NT2/D1 (cell line): ENCODE measurements at regions not wholly inside any gene's neighbourhood (a gene's known extent, or its start where the extent isn't known, plus 50 kb on each side); places are given as distances from the start of the nearest gene placed in this dataset.

Experiments
- YY1 ChIP-seq: IDR thresholded peaks from 2 replicates; pipeline ENCODE4 v1.6.1; 2011; ENCODE audit not compliant: insufficient read length, insufficient read depth
- ZNF274 ChIP-seq: IDR thresholded peaks from 2 replicates; pipeline ENCODE4 v1.6.1; 2011; ENCODE audit warnings: mild to moderate bottlenecking, low read depth, low read length

DNA sequence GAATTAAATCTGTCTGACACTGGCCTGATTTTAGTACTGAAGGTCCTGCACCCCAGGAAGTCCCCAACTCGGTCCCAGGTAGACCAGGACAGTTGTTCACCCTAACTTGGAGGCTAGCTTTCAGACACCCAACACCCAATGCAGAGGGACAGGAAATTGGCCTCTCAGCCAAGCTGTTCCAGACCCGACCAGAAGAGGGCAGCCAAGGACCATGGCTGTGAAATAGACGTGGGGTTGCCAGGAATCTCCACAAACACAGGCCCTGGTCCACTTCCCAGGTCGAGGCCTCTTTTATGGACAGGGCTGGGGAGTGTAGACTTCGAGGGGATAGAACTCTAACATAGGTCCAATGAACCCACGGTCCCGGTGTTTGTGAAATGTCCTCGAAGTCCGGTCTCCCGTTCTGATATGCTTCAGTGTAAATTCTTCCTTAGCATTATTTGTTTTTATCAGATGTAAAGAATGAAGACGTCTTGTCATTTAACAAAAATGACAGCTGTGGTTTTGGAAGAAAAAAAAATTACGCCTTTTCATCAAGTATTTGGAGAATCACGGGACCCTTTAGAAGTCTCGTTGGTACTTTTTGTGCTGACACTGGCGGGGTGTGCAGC lies 260.3 kb upstream of the ADAMTS16 start:
- TF ChIP-seq YY1: no peak
- TF ChIP-seq ZNF274: no peak
